BJ (cell line): ENCODE measurements at regions not wholly inside any gene's neighbourhood (a gene's known extent, or its start where the extent isn't known, plus 50 kb on each side); places are given as distances from the start of the nearest gene placed in this dataset.

Source experiments
- CTCF ChIA-PET: fragments of 350-600 bp; formaldehyde crosslinking; extraction: SDS; loops from one replicate; lab custom pipeline; 2021; ENCODE audit warnings: antibody characterized with exemption, inconsistent platforms; lab: Yijun Ruan, JAX
- POLR2A ChIA-PET: fragments of 300-600 bp; sonication (Branson Sonifier 250); formaldehyde crosslinking; extraction: SDS; loops from one replicate; lab custom pipeline; 2021; ENCODE audit warnings: antibody characterized with exemption; lab: Charles Lee
- DNase-seq: peaks from one replicate; pipeline ENCODE4 v3.0.0-alpha.2; 2011; ENCODE audit warnings: low read depth
- H3K27me3 ChIP-seq: 2 replicates; pipeline ENCODE4 v1.6.0; 2011; ENCODE audit warnings: low read length; ENCODE audit not compliant: control insufficient read depth, insufficient read depth
- H3K36me3 ChIP-seq: 2 replicates; pipeline ENCODE4 v1.5.1; 2011; ENCODE audit warnings: low read length; ENCODE audit not compliant: control insufficient read depth, insufficient read depth
- H3K4me3 ChIP-seq: 2 replicates; pipeline ENCODE4 v1.5.1; 2011; ENCODE audit warnings: low read depth, mild to moderate bottlenecking, control low read depth, low read length
- TF ChIP-seq, protein P1 (sequence below): IDR thresholded peaks from 2 replicates; pipeline ENCODE4 v1.5.1; 2011; ENCODE audit warnings: low read depth, mild to moderate bottlenecking, control low read depth, inconsistent platforms, low read length, moderate library complexity; ENCODE audit not compliant: insufficient read depth

DNA sequence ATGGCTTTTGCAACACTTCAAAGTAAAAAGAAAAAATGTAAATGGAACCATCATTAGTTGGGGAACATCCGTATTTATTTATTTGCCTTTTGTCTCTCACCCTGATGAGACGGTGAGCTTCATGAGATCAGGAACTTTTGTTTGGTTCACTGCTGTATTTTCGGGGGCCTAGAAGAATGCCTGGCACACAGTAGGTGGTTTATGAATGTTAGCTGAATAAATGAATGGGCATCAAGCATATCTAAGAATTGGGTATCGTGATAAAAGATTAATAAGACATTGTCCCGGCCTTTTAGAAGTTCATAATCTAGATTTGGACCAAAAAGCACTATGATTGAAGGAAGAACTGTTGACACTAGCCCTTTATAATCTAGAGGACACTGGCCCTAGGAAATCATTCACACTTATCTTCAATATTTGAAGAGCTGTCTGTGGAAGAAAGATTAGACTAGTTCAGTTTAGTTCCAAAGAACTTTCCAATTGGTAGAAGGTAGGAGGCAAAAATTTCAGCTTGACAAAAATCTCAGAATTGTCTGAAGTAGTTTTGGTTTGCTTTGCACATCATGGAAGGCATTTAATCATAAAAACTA, 70.3 kb upstream of the CD83 start:
- ChIA-PET POLR2A (no interaction called here), CTCF (interaction anchor here (0.7 to 10.3 kb wide), 13 partner anchors 9 to 1561 kb away, joined by 3 to 129 read pairs (median 4); no protein-coding TSS in a partner anchor)
- DNase-seq: no peak
- no peak overlapping the region for H3K4me3 ChIP-seq
- H3K27me3 ChIP-seq: peaks cover 6% of the 10 kb centered on the region
- TF ChIP-seq, protein P1, sequence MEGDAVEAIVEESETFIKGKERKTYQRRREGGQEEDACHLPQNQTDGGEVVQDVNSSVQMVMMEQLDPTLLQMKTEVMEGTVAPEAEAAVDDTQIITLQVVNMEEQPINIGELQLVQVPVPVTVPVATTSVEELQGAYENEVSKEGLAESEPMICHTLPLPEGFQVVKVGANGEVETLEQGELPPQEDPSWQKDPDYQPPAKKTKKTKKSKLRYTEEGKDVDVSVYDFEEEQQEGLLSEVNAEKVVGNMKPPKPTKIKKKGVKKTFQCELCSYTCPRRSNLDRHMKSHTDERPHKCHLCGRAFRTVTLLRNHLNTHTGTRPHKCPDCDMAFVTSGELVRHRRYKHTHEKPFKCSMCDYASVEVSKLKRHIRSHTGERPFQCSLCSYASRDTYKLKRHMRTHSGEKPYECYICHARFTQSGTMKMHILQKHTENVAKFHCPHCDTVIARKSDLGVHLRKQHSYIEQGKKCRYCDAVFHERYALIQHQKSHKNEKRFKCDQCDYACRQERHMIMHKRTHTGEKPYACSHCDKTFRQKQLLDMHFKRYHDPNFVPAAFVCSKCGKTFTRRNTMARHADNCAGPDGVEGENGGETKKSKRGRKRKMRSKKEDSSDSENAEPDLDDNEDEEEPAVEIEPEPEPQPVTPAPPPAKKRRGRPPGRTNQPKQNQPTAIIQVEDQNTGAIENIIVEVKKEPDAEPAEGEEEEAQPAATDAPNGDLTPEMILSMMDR: no peak
- no peaks in the 10 kb centered on the region for H3K36me3 ChIP-seq

DNA sequence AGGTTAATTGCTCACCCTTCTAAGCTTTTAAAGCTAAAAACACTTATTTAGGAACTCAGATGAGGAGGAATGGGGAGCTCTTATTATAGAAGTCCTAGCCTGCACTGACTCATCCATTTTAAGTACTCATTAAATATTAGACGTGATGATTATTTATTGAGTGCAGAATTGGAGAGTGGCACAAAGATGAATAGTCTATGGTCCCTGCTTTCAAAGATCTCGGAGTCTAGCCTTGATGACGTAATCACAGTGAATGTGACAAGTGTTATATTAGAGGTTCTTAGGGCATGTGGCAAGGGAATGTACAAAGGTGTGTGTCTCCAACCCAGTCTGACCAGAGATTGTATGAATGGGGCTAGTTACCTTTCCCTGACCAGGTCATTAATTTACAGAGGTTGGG, 68.7 kb upstream of the CD83 start:
- ChIA-PET CTCF (interaction anchor here (1.0 to 10.3 kb wide), 3 partner anchors 17 to 139 kb away, joined by 3 to 129 read pairs (median 32); no protein-coding TSS in a partner anchor), POLR2A (no interaction called here)
- DNase-seq: no peak
- TF ChIP-seq, protein P1: no peak
- Histone ChIP-seq H3K36me3 (no peaks in the 10 kb centered on the region), H3K4me3 (no peak overlapping the region), H3K27me3 (peaks cover 6% of the 10 kb centered on the region)

DNA sequence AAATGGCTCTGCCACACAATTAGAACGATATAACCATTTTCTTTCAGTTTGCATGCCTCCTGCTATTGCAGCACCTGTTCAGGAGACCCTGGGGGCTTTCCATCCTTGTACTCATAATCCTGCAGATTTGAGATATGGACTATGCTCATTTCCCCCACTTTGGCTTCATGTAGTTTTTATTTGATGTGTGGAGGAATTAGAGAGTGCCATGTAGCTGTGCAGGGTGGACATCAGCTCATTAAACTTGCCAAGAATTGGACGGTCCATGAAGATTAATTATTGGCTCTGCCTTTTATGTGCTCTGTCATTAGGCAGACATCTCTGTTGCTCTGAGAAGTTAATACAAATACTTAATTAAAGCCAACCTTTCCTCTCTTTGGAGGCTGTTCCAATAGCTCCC, 66.2 kb upstream of the CD83 start:
- Histone ChIP-seq H3K27me3 (peaks cover 6% of the 10 kb centered on the region), H3K4me3 (no peak overlapping the region), H3K36me3 (no peaks in the 10 kb centered on the region)
- POLR2A ChIA-PET: no interaction called here
- CTCF ChIA-PET: interaction anchor here (1.8 to 10.3 kb wide), 2 partner anchors 15 to 142 kb away, joined by 14 to 129 read pairs; no protein-coding TSS in a partner anchor
- TF ChIP-seq, protein P1: no peak
- no peak for DNase-seq

DNA sequence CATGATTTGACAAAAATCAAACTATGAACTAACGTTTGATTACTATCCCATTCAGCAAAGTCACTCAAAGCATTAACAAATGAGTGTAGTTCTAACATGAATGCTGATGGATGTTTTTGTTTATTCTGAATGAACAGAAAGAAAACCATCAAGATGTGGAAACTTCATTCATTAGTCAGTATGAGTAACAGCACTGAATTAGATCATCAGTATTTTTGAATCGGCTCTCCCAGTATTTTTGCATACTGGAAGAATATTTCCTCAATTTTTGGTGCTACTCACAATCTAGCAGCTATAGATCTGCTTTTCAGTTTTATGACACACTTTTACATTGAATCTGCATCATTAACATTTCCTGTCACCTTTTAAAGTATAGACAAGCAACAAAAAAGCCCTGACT, 63.8 kb upstream of the CD83 start:
- CTCF ChIA-PET: interaction anchor here (0.6 to 10.3 kb wide), 4 partner anchors 10 to 925 kb away, joined by 3 to 129 read pairs (median 6); no protein-coding TSS in a partner anchor
- Histone ChIP-seq H3K27me3 (peaks cover 6% of the 10 kb centered on the region), H3K4me3 (no peak overlapping the region), H3K36me3 (no peaks in the 10 kb centered on the region)
- POLR2A ChIA-PET: no interaction called here
- TF ChIP-seq, protein P1: no peak
- DNase-seq: no peak

DNA sequence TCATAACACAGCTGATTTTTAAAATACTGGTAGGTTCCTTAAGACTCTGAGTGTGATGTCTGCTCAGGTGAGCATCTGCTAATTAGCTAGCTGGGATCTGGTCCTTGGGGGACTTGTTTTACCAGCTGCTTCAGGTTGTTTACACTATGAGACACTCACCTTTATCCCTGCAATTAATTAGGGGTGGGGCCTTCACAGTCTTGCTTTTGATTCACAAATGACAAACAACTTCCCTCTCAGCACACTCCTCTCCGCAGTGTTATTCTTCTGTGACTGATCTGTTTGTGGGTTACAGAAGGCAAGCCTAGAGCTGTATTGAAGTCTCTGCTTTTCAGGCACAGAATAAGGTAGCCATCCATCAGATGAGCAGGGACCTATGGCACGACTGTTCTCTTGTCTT, 62.0 kb upstream of the CD83 start:
- Histone ChIP-seq H3K4me3 (no peak overlapping the region), H3K36me3 (no peaks in the 10 kb centered on the region), H3K27me3 (peaks cover 3% of the 10 kb centered on the region)
- DNase-seq: no peak
- TF ChIP-seq, protein P1: no peak
- POLR2A ChIA-PET: no interaction called here
- CTCF ChIA-PET: interaction anchor here (0.8 to 3.2 kb wide), 5 partner anchors 8 to 147 kb away, joined by 3 to 13 read pairs (median 5); no protein-coding TSS in a partner anchor
